CD4-positive, alpha-beta T cell (primary cell): ENCODE measurements at regions not wholly inside any gene's neighbourhood (a gene's known extent, or its start where the extent isn't known, plus 50 kb on each side); places are given as distances from the start of the nearest gene placed in this dataset.

Source experiments
- ATAC-seq: fragments of 200-7000 bp; cut with Tn5 transposase; one replicate; pipeline ENCODE4 v1.10.0; 2022; ENCODE audit warnings: mild to moderate bottlenecking; ENCODE audit not compliant: poor library complexity
- CTCF ChIA-PET: fragments of 350-600 bp; sonication (Branson Sonifier 250); formaldehyde crosslinking; loops from one replicate; lab custom pipeline; 2021; ENCODE audit warnings: antibody characterized with exemption, inconsistent platforms; lab: Charles Lee
- POLR2A ChIA-PET: fragments of 350-600 bp; sonication (Branson Sonifier 250); formaldehyde crosslinking; loops from one replicate; lab custom pipeline; 2021; ENCODE audit warnings: antibody characterized with exemption, inconsistent platforms; lab: Charles Lee
- DNase-seq, 14 experiments: peaks; one replicate each; pipeline ENCODE4 v3.0.0-alpha.2; 2013 to 2020; ENCODE audit warnings: mixed read lengths in 2 of 14
- H3K27ac ChIP-seq, 2 donors: one replicate each; pipeline versions ENCODE4 v1.5.1 to v1.7.0; 2013; ENCODE audit warnings: low read length in 2 of 2, low read depth in 1 of 2, mild to moderate bottlenecking in 1 of 2
- H3K27me3 ChIP-seq, 2 experiments: 1 replicate in 1 of 2; 2 replicates in 1 of 2; pipeline versions ENCODE4 v1.6.1 to v1.7.0; 2013; ENCODE audit warnings: low read length in 2 of 2, control low read depth in 1 of 2, mild to moderate bottlenecking in 1 of 2, moderate library complexity in 1 of 2; ENCODE audit not compliant: insufficient read depth in 2 of 2, control insufficient read depth in 1 of 2
- H3K36me3 ChIP-seq: one replicate; pipeline ENCODE4 v1.6.1; 2013; ENCODE audit warnings: low read length, control low read depth; ENCODE audit not compliant: insufficient read depth
- H3K4me1 ChIP-seq: one replicate; pipeline ENCODE4 v1.6.1; 2013; ENCODE audit warnings: low read length, control low read depth; ENCODE audit not compliant: insufficient read depth
- H3K4me3 ChIP-seq: one replicate; pipeline ENCODE4 v1.5.1; 2013; ENCODE audit warnings: mild to moderate bottlenecking, low read length, moderate library complexity
- H3K9me3 ChIP-seq, 2 experiments: 1 replicate in 1 of 2; 2 replicates in 1 of 2; pipeline versions ENCODE4 v1.6.1 to v1.7.0; 2013; ENCODE audit warnings: low read length in 2 of 2, mild to moderate bottlenecking in 2 of 2, control low read depth in 1 of 2, moderate library complexity in 1 of 2; ENCODE audit not compliant: control insufficient read depth in 1 of 2, insufficient read depth in 1 of 2
- H3K27ac Mint-ChIP-seq: one replicate; pipeline ENCODE4 v1.8.0; 2020; ENCODE audit warnings: mixed read lengths
- H3K27me3 Mint-ChIP-seq: one replicate; pipeline ENCODE4 v1.8.0; 2021; ENCODE audit warnings: mixed read lengths
- H3K36me3 Mint-ChIP-seq: one replicate; pipeline ENCODE4 v1.8.0; 2021; ENCODE audit warnings: low read depth, mixed read lengths
- H3K4me1 Mint-ChIP-seq: one replicate; pipeline ENCODE4 v1.8.0; 2021; ENCODE audit warnings: low read depth, mixed read lengths
- H3K4me3 Mint-ChIP-seq: one replicate; pipeline ENCODE4 v1.8.0; 2020; ENCODE audit warnings: mild to moderate bottlenecking, mixed read lengths
- H3K9me3 Mint-ChIP-seq: one replicate; pipeline ENCODE4 v1.8.0; 2020; ENCODE audit warnings: mixed read lengths
- CTCF ChIP-seq: fragments of 200-600 bp; IDR thresholded peaks from one replicate; pipeline ENCODE4 v1.8.0; 2022; ENCODE audit warnings: antibody characterized with exemption, mild to moderate bottlenecking
- intact Hi-C, 2 experiments: fragments of 100-400 bp; cut with DNase I in 1 of 2; cut with micrococcal nuclease in 1 of 2; formaldehyde crosslinking; loops; one replicate each; pipeline versions ENCODE4 v1.15.1 to v1.9.0; 2023 to 2025; cut with DNase I, micrococcal nuclease

DNA sequence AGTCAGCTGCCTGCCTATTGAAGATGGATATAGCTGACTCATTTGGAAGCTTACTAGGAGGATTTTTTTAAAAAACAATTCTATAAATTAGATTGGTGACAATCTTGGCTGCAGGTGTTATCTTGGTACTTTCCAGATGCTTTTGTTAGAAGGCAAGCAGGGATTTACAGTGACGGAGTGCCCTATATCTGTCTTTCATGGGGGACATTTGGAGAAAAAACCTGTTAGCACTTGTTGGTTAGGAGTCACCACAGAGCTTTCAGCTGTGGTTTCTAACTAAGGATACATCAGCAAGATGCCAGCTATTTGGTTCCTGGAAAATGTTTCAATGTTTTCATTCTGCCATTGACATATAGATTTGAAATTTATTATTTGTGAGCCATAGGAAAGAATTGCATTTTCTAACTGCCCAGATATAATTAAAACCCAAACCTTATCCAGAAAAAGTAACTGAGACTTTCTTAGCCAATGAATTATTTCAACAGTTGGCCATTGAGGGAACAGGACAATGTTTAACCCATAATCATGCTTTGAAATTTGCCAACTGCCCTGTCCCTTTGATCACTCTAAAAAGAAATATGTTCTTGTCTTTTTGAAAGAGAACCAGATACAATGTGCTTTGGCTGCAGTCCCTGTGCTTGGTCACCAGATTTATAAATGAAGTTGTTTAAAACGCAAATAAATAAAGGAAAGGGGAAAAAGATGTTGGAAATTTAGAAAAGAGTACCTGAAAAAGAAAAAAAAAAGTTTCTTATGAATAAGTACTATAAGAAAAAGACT lies 761.0 kb upstream of the CXADR start:
- Histone ChIP-seq H3K4me1 (no peaks in the 10 kb centered on the region), H3K27ac (no peak overlapping the region), H3K27me3 (no peaks in the 10 kb centered on the region), H3K36me3 (no peaks in the 10 kb centered on the region), H3K9me3 (peaks cover 0 to 13% of the 10 kb centered on the region in 2 experiments), H3K4me3 (no peak overlapping the region)
- ChIA-PET CTCF (no interaction called here), POLR2A (no interaction called here)
- intact Hi-C loops = no loop called here
- no peaks in the 10 kb centered on the region for H3K27me3 Mint-ChIP-seq
- H3K4me1 Mint-ChIP-seq = no peaks in the 10 kb centered on the region
- peaks cover 8% of the 10 kb centered on the region for H3K9me3 Mint-ChIP-seq
- no peak for TF ChIP-seq CTCF
- H3K4me3 Mint-ChIP-seq = no peak overlapping the region
- H3K27ac Mint-ChIP-seq = no peak overlapping the region
- no peaks in the 10 kb centered on the region for H3K36me3 Mint-ChIP-seq
- ATAC-seq (no peak), DNase-seq (no peak)

GRCh38 chr21:16752475-16752857 lies 760.4 kb upstream of the CXADR start:
- Mint-ChIP-seq H3K27me3 (no peaks in the 10 kb centered on the region), H3K4me1 (no peaks in the 10 kb centered on the region), H3K4me3 (no peak overlapping the region), H3K36me3 (no peaks in the 10 kb centered on the region), H3K9me3 (peaks cover 8% of the 10 kb centered on the region), H3K27ac (no peak overlapping the region)
- H3K27me3 ChIP-seq = no peaks in the 10 kb centered on the region
- no peak overlapping the region for H3K4me3 ChIP-seq
- no peak for TF ChIP-seq CTCF
- H3K27ac ChIP-seq = no peak overlapping the region
- no peak for DNase-seq
- no peak for ATAC-seq
- ChIA-PET CTCF (no interaction called here), POLR2A (no interaction called here)
- H3K4me1 ChIP-seq = no peaks in the 10 kb centered on the region
- intact Hi-C loops = no loop called here
- H3K9me3 ChIP-seq = peaks cover 0 to 13% of the 10 kb centered on the region in 2 experiments
- H3K36me3 ChIP-seq = no peaks in the 10 kb centered on the region

DNA sequence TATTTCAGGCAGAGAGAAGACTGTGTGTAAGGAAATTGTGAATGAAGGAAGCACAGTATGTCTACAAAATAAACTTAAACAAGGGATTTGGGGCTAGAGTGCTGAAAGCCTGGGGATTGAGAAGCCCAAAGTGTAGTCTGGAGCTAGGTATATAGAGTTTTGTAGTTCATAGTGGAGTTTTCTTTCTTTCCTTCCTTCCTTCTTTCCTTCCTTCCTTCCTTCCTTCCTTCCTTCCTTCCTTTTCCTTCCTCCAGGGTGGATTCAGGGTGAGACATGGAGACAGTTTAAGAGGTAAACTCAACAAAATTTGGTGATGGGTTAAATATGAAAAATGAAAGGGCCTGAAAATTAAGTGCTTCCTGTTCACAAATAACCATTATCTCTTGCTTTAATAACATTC lies 757.8 kb upstream of the CXADR start:
- H3K4me1 Mint-ChIP-seq = no peaks in the 10 kb centered on the region
- ChIA-PET CTCF (no interaction called here), POLR2A (no interaction called here)
- ATAC-seq = no peak
- DNase-seq = no peak
- H3K4me3 Mint-ChIP-seq = no peak overlapping the region
- no peaks in the 10 kb centered on the region for H3K27me3 ChIP-seq
- H3K9me3 Mint-ChIP-seq = peaks cover 6% of the 10 kb centered on the region
- TF ChIP-seq CTCF = no peak
- no peaks in the 10 kb centered on the region for H3K4me1 ChIP-seq
- H3K27me3 Mint-ChIP-seq = no peaks in the 10 kb centered on the region
- H3K36me3 ChIP-seq = no peaks in the 10 kb centered on the region
- intact Hi-C loops = no loop called here
- H3K9me3 ChIP-seq = peaks cover 0 to 9% of the 10 kb centered on the region in 2 experiments
- H3K4me3 ChIP-seq = no peak overlapping the region
- no peak overlapping the region for H3K27ac ChIP-seq
- no peaks in the 10 kb centered on the region for H3K36me3 Mint-ChIP-seq
- no peak overlapping the region for H3K27ac Mint-ChIP-seq
